RPMI7951 (cell line): ENCODE measurements at regions not wholly inside any gene's neighbourhood (a gene's known extent, or its start where the extent isn't known, plus 50 kb on each side); places are given as distances from the start of the nearest gene placed in this dataset.

ENCODE experiments used
- DNase-seq: peaks from one replicate; pipeline ENCODE4 v3.0.0-alpha.2; 2012; ENCODE audit warnings: low read depth

DNA sequence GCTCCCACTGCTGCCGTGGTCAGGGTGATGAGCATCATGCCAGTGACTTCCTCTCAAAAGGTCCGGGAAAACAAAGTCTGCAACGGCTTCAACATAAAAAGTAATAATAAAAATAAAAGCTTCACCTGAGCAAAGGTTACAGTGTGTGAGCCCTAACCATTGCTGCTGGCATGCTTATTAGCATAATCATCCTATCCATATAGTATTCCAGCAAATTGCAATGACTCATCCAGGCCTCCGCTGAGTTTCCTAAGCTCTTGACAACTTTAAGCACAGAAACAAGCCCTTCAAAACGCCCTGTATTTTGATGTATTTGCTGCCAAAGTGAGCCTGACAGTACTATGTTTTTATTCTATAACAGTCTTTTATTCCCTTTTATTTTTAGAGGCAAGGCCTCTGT is 100.5 kb downstream of the AASDH start:
- no peak for DNase-seq

DNA sequence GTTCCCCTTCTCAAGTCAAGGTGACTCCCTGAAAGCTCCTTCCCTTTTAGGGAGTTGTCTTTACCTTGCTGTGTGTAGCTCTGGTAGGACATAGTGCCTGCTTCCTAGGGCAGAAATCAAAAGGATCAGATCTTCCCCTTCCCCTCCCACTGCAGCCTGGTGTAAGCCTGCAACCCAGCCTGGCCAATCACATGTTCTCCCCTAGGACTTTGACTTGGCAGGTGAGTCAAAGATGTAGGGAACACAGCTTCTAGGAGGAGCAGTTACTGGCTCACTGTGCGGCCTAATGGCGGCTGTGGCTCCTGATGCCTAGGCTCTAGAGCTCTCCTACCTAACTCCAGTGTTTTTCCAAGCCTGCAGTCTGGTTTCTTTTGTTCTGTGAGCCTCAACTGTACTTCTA is 103.9 kb downstream of the AASDH start:
- DNase-seq = no peak

- no peak for DNase-seq
Measured at GRCh38 chr4:56282004-56282403, 105.3 kb downstream of the AASDH start.

DNA sequence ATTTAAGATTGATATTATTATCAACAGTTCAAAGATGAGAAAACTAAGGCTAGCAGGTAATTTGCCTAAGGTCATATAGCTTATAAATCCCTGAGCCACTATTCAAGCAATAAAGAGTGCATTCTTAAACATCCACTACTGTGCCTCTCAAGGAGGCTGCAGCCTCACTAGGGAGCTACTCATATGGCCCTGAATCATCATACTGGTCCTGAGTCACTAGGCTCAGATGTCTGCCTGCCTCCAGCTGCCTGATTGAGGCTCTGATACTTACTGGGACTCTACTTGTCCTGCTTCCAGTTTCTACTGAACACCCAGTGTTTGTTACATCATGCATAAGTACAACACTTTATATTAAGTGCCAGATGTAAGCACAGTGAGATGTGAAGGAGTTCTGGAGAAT is 110.7 kb downstream of the AASDH start:
- no peak for DNase-seq

GRCh38 chr4:56273391-56273790 is 113.9 kb downstream of the AASDH start:
- DNase-seq = no peak

GRCh38 chr4:56272927-56273326 is 114.4 kb downstream of the AASDH start:
- no peak for DNase-seq

DNA sequence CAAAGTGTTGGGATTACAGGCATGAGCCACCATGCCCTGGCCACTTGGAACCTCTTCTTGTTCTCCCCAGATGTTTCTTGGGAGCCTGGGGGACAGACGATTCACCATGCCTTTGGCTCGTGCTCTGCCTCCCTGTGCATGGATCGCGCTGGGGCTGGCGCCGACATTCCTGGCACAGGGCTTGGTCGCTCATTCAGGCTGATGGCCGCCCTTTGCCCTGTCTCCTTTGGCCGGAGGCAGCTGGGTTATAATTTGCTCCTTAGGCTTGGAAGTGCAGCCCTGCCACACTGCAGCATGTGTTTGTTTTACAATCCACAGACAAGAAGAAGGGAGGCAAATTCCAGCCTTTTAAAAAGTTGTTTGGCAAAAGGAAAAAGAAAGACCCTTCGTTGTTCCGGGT is 115.3 kb downstream of the AASDH start:
- no peak for DNase-seq

DNA sequence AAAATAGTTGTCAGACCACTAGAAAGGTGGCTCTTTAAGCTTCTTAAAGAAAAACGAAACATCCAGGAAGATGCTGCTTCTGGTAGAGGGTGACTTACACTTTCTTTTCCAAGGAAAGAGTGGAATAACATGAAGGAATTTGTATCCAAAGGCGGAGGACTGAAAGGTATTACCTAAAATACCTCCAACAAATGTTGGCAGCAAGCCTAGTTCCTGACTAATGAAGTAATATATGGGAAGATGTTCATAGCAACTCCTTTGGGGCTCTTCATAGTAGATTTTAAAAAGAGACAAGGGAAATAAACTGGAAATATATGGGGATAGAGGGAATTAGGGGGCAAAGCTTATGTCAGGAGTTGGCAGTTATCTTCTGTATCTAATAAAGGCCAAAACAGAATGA is 116.2 kb downstream of the AASDH start:
- DNase-seq = no peak

DNA sequence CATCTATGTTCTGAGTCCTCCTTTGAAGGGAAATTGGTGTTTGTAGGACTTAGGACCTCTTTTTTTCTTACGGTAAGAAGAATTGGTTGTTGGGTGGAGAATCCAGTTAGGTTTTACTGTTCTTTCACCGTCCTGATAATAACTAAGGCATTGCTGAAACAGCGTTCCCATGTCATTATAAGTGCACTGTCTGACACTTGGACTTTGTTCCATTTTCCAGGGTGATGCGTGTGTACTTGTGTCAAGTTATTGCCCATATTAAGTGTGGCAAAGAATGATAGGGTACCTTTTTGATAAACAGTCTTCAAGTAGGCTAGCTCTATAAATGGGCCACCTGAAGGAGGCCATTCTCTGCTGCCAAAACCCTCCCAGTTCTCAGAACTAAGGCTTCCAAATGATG is 119.7 kb downstream of the AASDH start:
- DNase-seq = no peak

DNA sequence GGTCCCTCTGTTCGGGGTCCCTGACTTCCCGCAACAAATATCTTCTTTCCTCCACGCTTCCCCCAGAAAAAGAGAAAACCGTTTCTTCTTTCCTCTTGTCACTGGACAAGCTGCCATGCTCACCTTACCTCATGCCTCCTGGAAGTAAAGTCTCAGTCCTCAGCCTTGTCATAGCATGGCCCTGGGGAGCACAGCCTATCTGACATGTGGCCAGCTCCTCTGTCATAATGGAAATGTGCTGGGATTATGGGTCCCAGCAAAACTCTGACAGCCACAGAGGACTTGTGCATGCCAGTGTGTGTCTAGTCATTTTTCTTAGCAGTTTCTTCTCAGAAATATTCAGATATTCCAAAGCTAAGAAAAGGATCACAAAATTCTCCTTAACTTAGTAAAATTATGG is 122.4 kb downstream of the AASDH start:
- DNase-seq = no peak

- no peak for DNase-seq
Measured at GRCh38 chr4:56261027-56261426, 126.3 kb downstream of the AASDH start.

DNA sequence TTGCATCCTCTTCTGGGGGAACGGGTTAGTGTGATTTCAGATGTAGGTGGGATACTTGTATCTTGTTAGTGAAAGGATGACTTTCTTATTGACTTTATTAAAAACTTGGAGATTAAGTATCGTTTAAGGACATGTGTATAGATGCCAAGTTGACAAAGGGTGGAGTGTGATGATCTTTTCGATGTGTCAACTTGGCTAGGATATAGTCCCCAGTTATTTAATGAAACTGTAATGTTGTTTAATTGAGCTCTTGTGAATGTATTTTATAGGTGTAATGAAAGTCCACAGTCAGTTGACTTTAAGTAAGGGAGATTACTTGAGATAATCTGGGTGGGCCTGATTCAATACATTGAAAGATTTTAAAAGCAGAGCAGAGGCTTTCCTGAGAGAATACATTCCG is 127.0 kb downstream of the AASDH start:
- DNase-seq = no peak

DNA sequence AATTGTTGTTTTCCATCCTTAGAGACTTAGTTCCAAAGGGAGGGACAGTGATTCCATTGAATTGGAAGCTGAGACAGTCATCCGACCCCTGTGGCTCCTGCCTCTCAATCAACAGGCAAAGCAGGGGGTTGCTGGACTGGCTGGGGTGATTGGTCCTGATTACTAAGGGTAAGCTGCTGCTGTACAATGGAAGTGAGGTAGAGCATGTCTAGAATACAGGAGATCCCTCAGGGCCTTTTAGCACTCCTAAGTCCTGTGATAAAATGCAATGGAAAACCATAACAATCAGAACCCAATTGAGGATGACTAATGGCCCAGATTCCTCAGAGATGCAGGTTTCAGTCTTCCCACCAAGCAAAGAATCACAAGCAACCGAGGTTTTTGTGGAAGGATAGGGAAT is 127.6 kb downstream of the AASDH start:
- no peak for DNase-seq

GRCh38 chr4:56255820-56256219 is 131.5 kb downstream of the AASDH start:
- no peak for DNase-seq

- no peak for DNase-seq
Measured at GRCh38 chr4:56253666-56254305, 133.5 kb downstream of the AASDH start.

DNA sequence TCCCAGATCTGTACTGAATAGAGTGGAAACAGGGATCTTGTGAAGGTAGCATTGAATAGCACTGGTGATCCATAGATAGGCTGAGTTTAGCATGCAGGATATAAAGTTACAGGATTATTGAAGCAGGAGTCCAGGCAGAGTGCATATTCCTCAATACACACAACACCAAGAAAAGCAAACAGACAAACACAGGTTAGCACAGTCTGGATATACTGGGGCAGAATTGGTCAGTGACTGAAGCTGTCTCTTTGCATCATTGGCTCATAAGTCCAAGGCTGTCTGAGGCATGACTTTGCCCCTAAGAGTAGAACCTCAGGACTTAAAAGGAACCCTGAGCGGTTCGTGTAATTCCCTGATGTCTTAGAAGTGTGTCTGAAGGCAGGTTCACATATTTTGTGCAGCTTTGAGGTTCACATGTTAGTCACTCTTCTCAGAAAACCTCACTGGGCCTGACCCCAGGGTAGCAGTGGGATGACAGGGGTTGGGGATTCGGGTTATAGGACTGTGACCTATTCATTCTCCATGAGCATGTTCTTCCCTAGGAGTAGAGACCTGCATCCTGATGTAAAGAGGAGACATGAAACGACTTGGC is 134.6 kb downstream of the AASDH start:
- DNase-seq = no peak

- DNase-seq = no peak
Measured at GRCh38 chr4:56251556-56251955, 135.7 kb downstream of the AASDH start.

DNA sequence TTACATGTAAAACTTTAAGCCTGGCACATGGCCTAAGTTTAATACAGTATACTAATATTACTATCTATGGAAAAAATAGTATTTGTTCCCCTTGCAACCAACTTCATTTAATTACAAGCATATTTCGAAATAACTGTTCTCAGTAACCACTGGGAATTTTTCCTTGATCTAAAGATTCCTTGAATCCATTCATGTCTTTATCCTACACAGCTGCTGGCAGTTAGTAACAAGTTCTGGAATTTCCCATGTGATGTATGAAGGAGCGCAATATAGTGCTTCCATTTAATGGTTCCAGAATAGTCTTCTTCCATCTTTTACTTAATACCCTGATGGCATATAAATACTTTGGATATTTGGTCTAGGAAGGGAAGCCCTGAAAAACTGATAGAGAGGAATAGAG is 136.5 kb downstream of the AASDH start:
- DNase-seq = no peak

GRCh38 chr4:56247646-56248045 is 139.6 kb downstream of the AASDH start:
- DNase-seq = no peak

- no peak for DNase-seq
Measured at GRCh38 chr4:56246233-56246610, 141.1 kb downstream of the AASDH start.

GRCh38 chr4:56245547-56246232 is 141.6 kb downstream of the AASDH start:
- no peak for DNase-seq

DNA sequence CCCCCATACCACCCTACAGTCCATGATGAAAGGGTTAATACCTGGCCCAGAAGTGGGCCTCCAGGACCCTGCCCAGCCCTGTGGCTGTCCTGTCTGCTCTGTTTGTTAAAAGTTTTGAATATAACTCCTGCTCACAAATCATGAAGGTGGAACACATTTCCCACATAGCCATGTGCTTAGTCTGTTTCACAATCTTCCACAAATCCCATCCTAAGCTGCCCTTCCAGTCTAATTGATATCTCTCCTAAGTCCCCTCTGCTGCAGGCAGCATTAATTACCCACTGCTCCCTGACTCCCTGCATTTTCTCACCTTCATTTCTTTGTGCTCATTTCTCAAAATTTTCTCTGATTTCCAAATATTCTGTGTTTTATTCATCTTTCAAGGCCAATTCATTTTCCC is 142.6 kb downstream of the AASDH start:
- no peak for DNase-seq

DNA sequence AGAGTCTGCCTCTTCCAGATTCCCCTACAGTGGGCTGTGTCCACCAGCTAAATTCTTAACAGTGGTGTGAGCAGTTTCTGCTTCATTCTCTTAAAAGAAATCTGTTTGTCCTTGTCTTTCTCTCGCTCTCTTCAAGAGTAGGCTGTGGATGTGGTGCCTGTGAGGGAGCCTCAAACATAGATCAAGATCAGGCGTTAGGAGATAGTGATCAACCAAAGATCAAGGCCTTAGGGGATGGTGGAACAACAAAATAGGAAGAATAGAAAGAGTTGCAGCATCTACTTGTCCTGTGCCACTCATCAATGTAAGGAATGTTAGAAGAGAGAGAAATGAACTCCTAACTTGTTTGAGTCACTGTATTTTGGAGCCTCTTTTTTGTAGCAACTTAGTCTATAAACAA is 144.2 kb downstream of the AASDH start:
- no peak for DNase-seq

- no peak for DNase-seq
Measured at GRCh38 chr4:56241500-56241899, 145.8 kb downstream of the AASDH start.
